Mesothelial cell of epicardium (in vitro differentiated cells): ENCODE measurements at regions not wholly inside any gene's neighbourhood (a gene's known extent, or its start where the extent isn't known, plus 50 kb on each side); places are given as distances from the start of the nearest gene placed in this dataset.

Source experiments
- DNase-seq, 2 experiments: peaks; one replicate each; pipeline ENCODE4 v3.0.0; 2021; ENCODE audit warnings: low spot score in 2 of 2; ENCODE audit not compliant: unreplicated experiment in 2 of 2
- H3K27ac Mint-ChIP-seq: 2 replicates; pipeline ENCODE4 v1.8.0; 2021; ENCODE audit warnings: mixed read lengths
- H3K27me3 Mint-ChIP-seq: 2 replicates; pipeline ENCODE4 v1.8.0; 2021; ENCODE audit warnings: low read depth, mixed read lengths
- H3K36me3 Mint-ChIP-seq: 2 replicates; pipeline ENCODE4 v1.8.0; 2021; ENCODE audit warnings: mixed read lengths
- H3K4me1 Mint-ChIP-seq: 2 replicates; pipeline ENCODE4 v1.8.0; 2021; ENCODE audit warnings: mixed read lengths
- H3K4me3 Mint-ChIP-seq: 2 replicates; pipeline ENCODE4 v1.8.0; 2021; ENCODE audit warnings: mild to moderate bottlenecking, moderate library complexity, mixed read lengths
- H3K9me3 Mint-ChIP-seq: 2 replicates; pipeline ENCODE4 v1.8.0; 2021; ENCODE audit warnings: mixed read lengths
- TF ChIP-seq, protein P1 (sequence below): fragments of 200-600 bp; sonication (generic); IDR thresholded peaks from one replicate; pipeline ENCODE4 v1.5.0; 2021; ENCODE audit warnings: antibody characterized with exemption; ENCODE audit not compliant: unreplicated experiment

DNA sequence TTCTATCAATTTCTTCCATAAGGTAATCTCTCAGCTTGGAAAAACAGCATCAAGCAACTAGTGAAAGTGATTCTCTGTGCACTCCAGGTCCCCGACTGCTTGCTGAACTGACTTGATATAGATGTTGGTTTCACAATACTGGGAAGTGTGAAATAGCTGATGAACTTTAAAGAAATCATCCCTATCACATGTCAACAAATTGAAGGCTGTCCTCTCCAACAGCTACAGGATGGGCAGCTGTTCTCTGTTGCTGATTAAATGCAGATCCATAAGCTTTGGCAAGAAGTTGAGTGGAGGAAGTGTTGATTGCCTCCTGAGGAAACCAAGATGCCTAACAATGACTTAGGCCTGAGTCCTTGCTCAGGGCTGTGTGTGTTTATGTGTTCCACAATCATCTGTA is 130.4 kb upstream of the GDF10 start:
- no peaks in the 10 kb centered on the region for H3K27me3 Mint-ChIP-seq
- no peak for DNase-seq
- TF ChIP-seq, protein P1, sequence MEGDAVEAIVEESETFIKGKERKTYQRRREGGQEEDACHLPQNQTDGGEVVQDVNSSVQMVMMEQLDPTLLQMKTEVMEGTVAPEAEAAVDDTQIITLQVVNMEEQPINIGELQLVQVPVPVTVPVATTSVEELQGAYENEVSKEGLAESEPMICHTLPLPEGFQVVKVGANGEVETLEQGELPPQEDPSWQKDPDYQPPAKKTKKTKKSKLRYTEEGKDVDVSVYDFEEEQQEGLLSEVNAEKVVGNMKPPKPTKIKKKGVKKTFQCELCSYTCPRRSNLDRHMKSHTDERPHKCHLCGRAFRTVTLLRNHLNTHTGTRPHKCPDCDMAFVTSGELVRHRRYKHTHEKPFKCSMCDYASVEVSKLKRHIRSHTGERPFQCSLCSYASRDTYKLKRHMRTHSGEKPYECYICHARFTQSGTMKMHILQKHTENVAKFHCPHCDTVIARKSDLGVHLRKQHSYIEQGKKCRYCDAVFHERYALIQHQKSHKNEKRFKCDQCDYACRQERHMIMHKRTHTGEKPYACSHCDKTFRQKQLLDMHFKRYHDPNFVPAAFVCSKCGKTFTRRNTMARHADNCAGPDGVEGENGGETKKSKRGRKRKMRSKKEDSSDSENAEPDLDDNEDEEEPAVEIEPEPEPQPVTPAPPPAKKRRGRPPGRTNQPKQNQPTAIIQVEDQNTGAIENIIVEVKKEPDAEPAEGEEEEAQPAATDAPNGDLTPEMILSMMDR: no peak
- no peaks in the 10 kb centered on the region for H3K36me3 Mint-ChIP-seq
- no peak overlapping the region for H3K27ac Mint-ChIP-seq
- peaks cover 21% of the 10 kb centered on the region for H3K4me1 Mint-ChIP-seq
- H3K9me3 Mint-ChIP-seq: peaks cover 16% of the 10 kb centered on the region
- no peak overlapping the region for H3K4me3 Mint-ChIP-seq

DNA sequence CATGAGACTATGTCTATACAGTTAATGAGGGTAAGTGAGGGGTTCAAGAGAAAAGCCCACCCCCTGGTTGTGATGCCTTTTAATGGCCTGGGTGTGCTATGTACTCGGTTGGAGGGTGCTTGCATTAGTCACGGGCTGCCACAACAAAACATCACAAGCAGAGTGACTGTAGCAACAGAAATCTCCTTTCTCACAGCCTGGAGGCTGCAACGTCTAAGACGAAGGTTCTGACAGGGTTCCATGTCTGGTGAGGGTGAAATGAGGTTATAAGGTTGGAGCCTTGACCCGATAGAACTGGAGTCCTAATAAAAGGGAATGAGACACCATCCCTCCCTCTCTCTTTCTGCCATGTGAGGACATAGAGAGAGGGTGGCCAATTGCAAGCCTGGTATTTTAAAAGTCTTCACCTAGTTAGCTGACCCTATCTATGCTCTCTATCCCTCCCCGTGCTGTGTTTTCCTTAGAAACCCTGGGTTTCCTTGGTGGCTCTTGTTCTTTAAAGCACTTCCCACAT is 126.0 kb upstream of the GDF10 start:
- H3K27ac Mint-ChIP-seq: peak overlapping the region; percentile 77
- DNase-seq: no peak
- H3K4me1 Mint-ChIP-seq: peaks cover 2% of the 10 kb centered on the region
- peaks cover 14% of the 10 kb centered on the region for H3K9me3 Mint-ChIP-seq
- TF ChIP-seq, protein P1: no peak
- no peaks in the 10 kb centered on the region for H3K36me3 Mint-ChIP-seq
- no peaks in the 10 kb centered on the region for H3K27me3 Mint-ChIP-seq
- no peak overlapping the region for H3K4me3 Mint-ChIP-seq

DNA sequence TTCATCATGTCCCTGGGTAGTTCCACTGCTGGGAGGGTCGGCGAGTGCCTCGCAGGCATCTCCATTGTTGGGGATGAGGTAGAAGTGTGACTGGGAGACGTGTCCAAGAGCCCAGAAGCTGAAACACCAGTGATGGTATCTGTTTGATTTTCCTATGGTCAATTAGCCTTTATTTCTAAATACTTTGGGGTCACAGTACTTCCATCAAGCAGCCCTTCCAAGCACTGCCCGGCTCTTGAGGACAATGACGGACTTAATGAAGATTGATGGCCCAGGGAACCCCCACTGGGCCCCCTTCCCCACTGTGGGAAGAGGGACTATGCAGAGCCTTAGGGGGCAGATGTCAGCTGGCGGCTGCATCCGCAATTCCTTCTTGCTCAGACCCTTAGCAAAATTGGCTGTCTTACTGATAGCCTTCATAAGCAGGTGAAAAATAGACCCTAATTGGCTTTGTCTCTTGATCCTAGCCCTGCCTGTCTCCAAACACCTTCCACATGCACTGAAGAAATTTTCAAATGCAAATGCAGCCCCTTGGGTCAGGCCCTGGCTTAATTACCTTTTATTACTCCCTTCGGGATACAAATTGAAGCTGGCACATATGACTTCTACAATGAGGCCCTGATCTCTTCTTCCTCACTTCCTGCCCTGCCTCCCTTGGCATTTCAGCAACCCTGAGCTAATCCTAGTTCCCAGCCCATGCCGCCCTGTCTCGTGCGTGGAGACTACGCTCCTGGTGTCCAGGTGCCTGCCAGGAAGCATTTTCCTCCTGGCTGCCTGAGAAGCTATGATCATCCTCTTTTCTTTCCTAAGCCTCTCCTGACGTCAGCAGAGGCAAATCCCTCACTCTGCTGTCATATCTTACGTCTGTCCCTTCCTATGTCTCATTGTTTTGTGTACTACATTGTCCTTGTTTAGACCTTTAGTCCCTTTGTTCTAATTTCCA is 124.5 kb upstream of the GDF10 start:
- peaks cover 2% of the 10 kb centered on the region for H3K4me1 Mint-ChIP-seq
- no peak overlapping the region for H3K27ac Mint-ChIP-seq
- no peaks in the 10 kb centered on the region for H3K27me3 Mint-ChIP-seq
- no peak for DNase-seq
- TF ChIP-seq, protein P1: no peak
- no peaks in the 10 kb centered on the region for H3K36me3 Mint-ChIP-seq
- no peak overlapping the region for H3K4me3 Mint-ChIP-seq
- H3K9me3 Mint-ChIP-seq: peaks cover 11% of the 10 kb centered on the region

DNA sequence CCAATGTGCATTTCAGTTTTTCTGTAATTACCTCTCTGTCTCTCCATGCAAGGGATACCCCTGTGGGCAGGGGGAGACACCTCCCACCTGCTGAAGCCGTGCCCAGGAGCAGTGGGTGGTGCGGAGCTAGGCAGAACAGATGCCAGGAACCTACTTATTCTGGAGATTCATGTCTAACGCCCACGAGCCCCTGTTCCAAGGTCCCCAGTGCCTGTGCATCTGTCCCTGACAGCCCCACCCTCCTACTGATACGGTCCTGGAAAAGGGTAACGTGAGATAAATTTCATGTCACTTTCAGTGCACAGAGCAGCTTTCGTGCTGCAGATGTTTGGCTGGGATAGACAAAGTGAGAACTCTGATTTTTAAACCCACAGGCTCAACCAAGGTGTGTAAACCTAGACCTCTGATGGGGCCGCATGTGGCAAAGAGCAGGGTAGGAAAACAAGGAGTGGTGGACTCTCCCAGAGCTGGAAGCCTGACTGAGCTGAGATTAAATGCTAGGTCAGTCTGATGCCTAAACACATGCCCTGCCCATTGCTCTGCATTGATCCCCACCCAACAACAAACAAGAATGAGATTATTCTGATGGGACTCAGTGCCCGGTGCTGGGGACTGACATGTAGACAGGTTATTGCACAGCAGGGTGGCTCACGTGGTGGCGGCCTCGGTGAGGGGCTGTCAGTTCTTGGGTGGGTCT is 123.6 kb upstream of the GDF10 start:
- H3K9me3 Mint-ChIP-seq: peaks cover 5% of the 10 kb centered on the region
- H3K27me3 Mint-ChIP-seq: no peaks in the 10 kb centered on the region
- H3K27ac Mint-ChIP-seq: no peak overlapping the region
- DNase-seq: no peak
- TF ChIP-seq, protein P1: no peak
- no peak overlapping the region for H3K4me3 Mint-ChIP-seq
- H3K4me1 Mint-ChIP-seq: peaks cover 2% of the 10 kb centered on the region
- no peaks in the 10 kb centered on the region for H3K36me3 Mint-ChIP-seq

DNA sequence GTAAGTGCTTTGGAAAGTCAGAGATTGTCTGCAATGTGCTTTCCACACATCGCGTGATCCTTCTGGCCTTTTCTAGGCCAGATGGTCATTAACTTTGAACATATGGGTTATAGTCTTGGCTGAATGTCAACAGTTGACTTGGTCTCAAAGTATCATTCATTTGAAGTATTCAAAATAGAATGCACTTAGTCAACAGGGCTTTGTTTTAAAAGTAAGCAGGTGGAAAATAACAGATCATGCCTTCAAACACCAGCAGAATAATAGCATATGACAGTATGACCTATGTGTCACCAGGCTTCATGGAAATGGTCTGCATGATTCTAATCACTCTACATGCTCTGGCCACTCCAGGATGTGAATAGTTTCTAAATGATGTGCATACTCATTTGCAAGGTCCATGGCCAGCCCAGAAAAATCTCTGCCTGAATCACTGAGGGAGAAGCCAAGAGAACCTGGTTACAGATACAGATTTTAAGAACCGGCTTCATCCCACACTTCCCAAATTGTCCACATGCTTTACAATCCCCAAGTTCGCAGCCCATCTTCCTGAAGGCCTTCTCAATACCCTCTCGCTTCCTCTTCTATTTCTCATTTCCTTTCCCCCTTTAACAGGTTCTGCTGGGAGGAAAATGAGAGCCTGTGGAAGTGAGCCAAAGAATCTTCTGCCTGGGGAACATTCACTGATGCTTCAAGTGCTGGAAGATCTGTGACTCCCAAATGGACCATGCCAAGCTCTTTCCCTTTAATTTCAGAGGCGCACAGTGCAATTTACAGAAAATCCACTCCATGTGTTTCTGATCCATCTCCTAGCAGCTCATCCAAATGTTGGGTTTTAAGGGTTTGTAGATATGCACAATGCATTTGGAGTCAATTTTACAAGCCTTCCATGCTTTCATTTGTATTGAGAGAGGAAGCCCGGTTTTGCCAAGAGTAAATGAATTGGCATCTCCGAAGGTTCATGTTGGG is 122.8 kb upstream of the GDF10 start:
- Mint-ChIP-seq H3K36me3 (no peaks in the 10 kb centered on the region), H3K4me3 (no peak overlapping the region), H3K27ac (no peak overlapping the region), H3K9me3 (no peaks in the 10 kb centered on the region), H3K27me3 (no peaks in the 10 kb centered on the region), H3K4me1 (peaks cover 2% of the 10 kb centered on the region)
- TF ChIP-seq, protein P1: no peak
- DNase-seq: no peak
